Stimulated activated CD8-positive, alpha-beta memory T cell treated with anti-CD3 and anti-CD28 coated beads, Interleukin-4, amount 100 ng/mL, for 48 hours (primary cell): ENCODE measurements at regions not wholly inside any gene's neighbourhood (a gene's known extent, or its start where the extent isn't known, plus 50 kb on each side); places are given as distances from the start of the nearest gene placed in this dataset.

Experiments
- DNase-seq: peaks from one replicate; pipeline ENCODE4 v3.0.0-alpha.2; 2020

GRCh38 chr13:34777089-34777913 lies 164.8 kb upstream of the NBEA start:
- no peak for DNase-seq

DNA sequence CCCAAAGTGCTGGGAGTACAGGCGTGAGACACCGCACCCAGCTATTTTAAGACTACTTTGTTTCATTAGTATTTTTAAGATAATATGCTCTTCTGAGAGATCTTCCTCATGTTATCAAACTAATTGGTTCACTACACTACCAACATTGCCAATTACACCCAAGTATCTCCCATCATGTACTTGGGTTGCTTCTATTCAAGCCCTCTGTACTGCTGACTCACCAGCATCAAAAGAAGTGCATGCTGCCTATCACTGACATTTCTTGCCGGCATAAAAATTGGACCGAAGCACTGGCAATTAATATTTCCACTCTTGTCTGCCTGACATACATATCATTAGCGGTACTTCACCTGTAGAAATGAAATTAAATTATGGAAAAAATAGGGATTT lies 164.2 kb upstream of the NBEA start:
- DNase-seq, result no peak

DNA sequence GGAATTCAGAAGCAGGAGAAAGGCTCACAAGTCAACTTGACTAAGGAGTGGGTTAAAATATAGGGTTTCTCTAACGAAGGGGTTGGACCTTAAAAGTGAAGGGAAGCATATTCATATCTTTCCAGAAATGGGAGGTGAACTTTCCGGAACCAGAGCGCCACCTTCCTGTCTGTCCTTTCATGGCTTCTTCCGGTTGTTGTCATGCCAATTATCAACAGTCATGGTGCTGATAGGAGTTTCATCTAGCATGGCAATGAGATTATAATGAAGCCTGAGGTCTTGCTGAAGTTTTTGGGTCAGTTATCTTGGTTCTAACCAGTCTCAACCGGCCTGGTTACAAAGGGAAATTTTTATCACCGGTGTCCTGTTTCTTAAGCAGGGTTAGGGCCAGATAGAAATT lies 162.9 kb upstream of the NBEA start:
- DNase-seq, result no peak

DNA sequence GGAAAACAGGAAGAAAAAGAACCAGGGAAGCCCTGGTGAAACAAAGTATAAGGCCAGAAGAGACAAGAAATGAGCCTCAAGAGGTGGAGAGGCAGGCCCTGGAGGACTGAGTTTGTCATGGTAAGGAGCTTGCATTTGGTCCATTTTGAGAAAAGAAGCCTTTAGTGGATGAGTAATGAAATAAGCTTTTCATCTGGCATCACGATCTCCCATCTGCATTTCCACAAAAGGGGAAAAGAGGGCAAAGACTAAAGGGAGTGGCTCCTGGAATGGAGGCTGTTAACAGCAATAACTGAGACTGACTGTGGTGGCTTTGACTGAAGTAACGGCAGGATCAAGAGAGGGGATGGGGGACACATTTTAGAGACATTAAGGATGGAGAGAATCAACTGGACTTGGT lies 148.8 kb upstream of the NBEA start:
- DNase-seq, result no peak

GRCh38 chr13:34803756-34804155 lies 138.3 kb upstream of the NBEA start:
- no peak for DNase-seq

DNA sequence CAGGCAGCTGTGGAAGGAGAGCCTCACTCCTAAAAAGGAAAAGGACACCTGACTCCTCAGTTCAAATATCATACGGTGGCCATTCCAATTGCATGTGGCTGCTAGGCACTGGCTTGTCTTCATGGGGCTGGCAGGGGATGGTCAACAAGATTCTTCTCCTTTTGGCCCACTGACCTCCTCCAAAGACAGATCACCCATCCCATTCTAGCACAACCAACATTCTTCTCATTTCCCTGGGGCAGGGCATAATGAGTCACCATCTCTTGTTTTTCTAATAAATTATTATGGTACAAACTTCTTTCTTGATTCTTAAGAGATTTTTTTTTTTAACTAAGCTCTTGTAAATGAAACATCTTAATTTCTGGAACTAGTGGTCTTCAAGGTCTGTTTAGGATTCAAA lies 136.7 kb upstream of the NBEA start:
- DNase-seq, result no peak

- DNase-seq, result no peak
These were observed 133.4 kb upstream of the NBEA start for GRCh38 chr13:34808649-34809048.

- DNase-seq, result no peak
These were observed 131.1 kb upstream of the NBEA start for GRCh38 chr13:34810996-34811395.

GRCh38 chr13:34815526-34815925 lies 126.5 kb upstream of the NBEA start:
- DNase-seq, result no peak

GRCh38 chr13:34816245-34816884 lies 125.7 kb upstream of the NBEA start:
- DNase-seq, result no peak

DNA sequence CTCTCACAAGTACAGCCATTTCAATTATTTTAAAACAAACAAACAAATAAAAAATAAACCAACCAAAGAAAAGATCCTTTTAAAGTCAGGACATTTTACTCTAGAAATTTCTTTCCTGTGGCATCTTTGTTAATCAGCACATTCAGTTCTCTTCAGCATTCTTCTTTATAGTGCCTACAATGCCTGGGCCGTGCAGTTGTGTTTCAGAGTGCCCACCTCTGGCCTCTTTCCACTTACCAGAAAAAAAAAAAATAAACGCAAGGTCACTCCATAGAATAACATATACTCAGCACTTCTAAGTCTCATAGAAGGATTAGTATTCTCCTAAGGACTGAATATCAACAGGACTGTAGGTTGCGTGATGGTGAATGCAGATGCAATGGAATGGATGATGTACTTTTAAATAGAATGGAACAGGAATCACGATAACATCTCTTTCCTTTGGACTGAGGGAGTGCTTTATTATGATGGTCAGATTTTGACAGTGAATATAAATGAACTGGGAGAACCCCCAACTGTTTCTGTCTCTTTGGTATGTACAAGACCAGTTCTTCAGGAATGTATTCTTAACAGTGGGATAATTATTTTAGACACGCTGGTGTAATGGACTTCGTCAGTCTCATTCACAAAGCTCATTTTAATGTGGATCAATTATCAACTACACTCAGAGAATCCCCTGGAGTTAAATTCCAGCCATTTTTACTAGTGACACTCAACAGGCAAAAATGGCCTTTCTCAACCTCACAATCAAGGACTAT lies 125.0 kb upstream of the NBEA start:
- DNase-seq, result no peak

DNA sequence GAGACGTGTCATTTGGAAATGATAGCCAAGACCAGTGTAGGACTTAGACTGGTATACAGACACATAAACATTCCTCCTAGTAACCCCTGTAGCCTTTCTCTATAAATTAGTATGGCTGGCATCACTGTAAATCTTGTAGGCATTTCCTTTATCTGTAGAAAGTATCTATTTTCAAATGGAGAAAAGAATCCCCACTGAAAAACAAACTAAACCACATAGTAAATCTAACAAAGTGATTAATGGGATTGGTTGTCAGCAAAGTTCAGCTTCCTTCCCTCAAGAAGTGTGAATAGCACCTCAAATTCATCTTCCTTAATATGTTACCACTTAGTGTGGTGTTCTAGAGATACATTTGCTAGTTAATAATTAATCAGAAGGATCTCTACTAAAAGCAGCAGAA lies 119.4 kb upstream of the NBEA start:
- no peak for DNase-seq

- DNase-seq, result no peak
These were observed 115.6 kb upstream of the NBEA start for GRCh38 chr13:34826432-34826831.

GRCh38 chr13:34833562-34834182 lies 108.4 kb upstream of the NBEA start:
- DNase-seq, result no peak

- no peak for DNase-seq
These were observed 99.6 kb upstream of the NBEA start for GRCh38 chr13:34842466-34842865.

DNA sequence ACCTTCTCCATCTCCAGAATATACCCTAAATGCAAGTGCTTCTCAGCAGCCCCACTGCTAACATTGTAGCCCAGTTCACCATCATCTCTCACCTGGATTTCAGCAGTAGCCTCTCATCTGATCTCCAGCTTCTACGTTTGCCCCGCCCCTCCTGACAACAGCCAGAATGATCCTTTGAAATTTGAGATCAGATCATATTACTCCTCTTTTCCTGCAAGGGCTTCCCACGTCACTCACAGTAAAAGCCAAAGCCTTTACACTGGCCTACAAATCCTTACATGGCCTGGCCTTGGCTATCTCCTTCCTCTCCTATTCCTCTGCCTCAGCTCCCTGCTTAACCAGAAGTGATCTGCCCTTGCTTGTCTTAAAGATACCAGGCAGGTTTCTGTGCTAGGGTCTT lies 94.3 kb upstream of the NBEA start:
- DNase-seq, result no peak

- DNase-seq, result no peak
These were observed 92.7 kb upstream of the NBEA start for GRCh38 chr13:34849406-34849805.

DNA sequence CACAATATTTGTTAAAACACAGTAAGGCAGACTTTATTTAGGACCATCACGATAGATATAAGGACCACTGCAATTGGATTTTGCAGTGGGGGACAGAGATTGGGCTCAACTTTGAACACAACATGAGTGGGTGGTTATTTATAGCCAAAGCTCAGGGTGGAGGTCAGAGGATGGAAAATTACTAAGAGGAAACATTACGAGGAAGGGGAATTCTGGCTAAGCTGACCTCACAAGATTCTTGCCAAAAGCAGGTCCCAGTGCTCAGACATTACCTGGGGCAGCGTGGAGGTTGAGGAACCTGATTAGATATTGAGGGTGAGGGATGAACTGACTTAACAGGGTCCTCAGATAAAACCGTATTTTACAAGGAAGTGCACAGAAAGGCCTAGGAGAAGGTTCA lies 88.9 kb upstream of the NBEA start:
- no peak for DNase-seq

GRCh38 chr13:34857558-34858325 lies 84.3 kb upstream of the NBEA start:
- no peak for DNase-seq

- DNase-seq, result no peak
These were observed 79.8 kb upstream of the NBEA start for GRCh38 chr13:34862311-34862710.

GRCh38 chr13:34862716-34863115 lies 79.4 kb upstream of the NBEA start:
- no peak for DNase-seq

DNA sequence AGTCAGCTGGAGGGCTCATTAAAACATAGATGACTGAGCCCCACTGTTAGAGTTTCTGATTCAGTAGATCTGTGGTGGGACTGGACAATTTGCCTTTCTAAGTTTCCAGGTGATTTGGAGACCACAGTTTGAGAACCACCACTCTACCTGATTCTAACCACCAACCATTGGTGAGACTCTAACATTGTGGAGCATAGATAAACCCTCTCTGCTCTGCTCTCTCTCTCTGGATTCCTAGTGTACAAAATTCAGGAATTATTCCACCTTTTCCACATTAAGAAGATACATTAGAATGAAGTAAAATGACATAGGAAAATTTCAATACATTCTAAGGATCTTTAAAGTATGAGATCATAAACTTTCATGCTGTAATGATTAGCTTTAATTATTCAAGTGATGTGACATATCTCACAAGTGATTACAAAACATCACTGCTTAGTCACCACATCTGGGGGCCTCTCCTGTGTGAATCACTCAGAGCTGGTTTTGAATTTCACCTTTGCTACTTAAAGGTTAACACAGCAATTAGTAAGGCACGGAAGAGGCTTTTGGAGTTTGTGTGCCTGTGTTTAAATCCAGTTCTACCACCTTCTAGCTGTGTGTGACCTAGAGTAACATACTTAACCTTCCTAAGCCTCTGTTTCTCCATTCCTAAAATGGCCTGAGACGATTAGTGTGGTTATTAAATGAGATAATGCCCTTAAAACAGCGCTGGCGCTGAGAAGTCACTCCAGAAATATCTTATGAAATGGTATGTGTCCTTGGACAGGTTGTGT lies 78.5 kb upstream of the NBEA start:
- no peak for DNase-seq
